ENCODE measurements at regions not wholly inside any gene's neighbourhood (a gene's known extent, or its start where the extent isn't known, plus 50 kb on each side); places are given as distances from the start of the nearest gene placed in this dataset.
"Not testable (repeated sequence)": the region's sequence is repeated elsewhere in the genome, so short reads cannot be mapped to it uniquely, and the experiment has no call there.

GRCh38 chr6:119942078-119942752, 592.7 kb upstream of the MAN1A1 start:
- DNase-seq: no peak

GRCh38 chr6:119938752-119939151, 589.2 kb upstream of the MAN1A1 start:
- DNase-seq: peak in 2 of 4 experiments; percentile 5 to 23

GRCh38 chr6:119934816-119935215, 585.3 kb upstream of the MAN1A1 start:
- DNase-seq: peak; percentile 16 to 75 (median 46)

- no peak for DNase-seq
Measured at GRCh38 chr6:119929121-119929520, 579.6 kb upstream of the MAN1A1 start.

- not testable (repeated sequence) for DNase-seq
Measured at GRCh38 chr6:119924888-119925287, 575.3 kb upstream of the MAN1A1 start.

GRCh38 chr6:119922814-119923213, 573.3 kb upstream of the MAN1A1 start:
- no peak for DNase-seq

GRCh38 chr6:119921491-119922010, 572.0 kb upstream of the MAN1A1 start:
- no peak for DNase-seq

- DNase-seq: no peak
Measured at GRCh38 chr6:119917186-119917585, 567.6 kb upstream of the MAN1A1 start.

- no peak for DNase-seq
Measured at GRCh38 chr6:119915971-119916370, 566.4 kb upstream of the MAN1A1 start.

- no peak for DNase-seq
Measured at GRCh38 chr6:119908157-119908556, 558.6 kb upstream of the MAN1A1 start.

- peak in 2 of 4 experiments; percentile 60 to 64 for DNase-seq
Measured at GRCh38 chr6:119902681-119903080, 553.1 kb upstream of the MAN1A1 start.

- DNase-seq: no peak
Measured at GRCh38 chr6:119896806-119897205, 547.2 kb upstream of the MAN1A1 start.

GRCh38 chr6:119895626-119896025, 546.1 kb upstream of the MAN1A1 start:
- no peak for DNase-seq

GRCh38 chr6:119894811-119895210, 545.2 kb upstream of the MAN1A1 start:
- DNase-seq: no peak

- DNase-seq: peak; percentile 25 to 65 (median 46)
Measured at GRCh38 chr6:119891644-119892043, 542.1 kb upstream of the MAN1A1 start.

- DNase-seq: no peak
Measured at GRCh38 chr6:119891206-119891605, 541.6 kb upstream of the MAN1A1 start.

GRCh38 chr6:119890470-119890869, 540.9 kb upstream of the MAN1A1 start:
- no peak for DNase-seq

- DNase-seq: no peak
Measured at GRCh38 chr6:119887666-119888065, 538.1 kb upstream of the MAN1A1 start.

- DNase-seq: no peak
Measured at GRCh38 chr6:119881416-119881815, 531.9 kb upstream of the MAN1A1 start.

GRCh38 chr6:119880840-119881239, 531.3 kb upstream of the MAN1A1 start:
- DNase-seq: no peak

GRCh38 chr6:119879731-119880130, 530.2 kb upstream of the MAN1A1 start:
- DNase-seq: no peak

GRCh38 chr6:119874381-119874780, 524.8 kb upstream of the MAN1A1 start:
- no peak for DNase-seq

GRCh38 chr6:119873107-119873506, 523.5 kb upstream of the MAN1A1 start:
- DNase-seq: no peak

GRCh38 chr6:119871520-119871919, 522.0 kb upstream of the MAN1A1 start:
- no peak for DNase-seq
